Hepatic stellate cell (primary cell): ENCODE measurements at regions not wholly inside any gene's neighbourhood (a gene's known extent, or its start where the extent isn't known, plus 50 kb on each side); places are given as distances from the start of the nearest gene placed in this dataset.
"Not testable (repeated sequence)": the region's sequence is repeated elsewhere in the genome, so short reads cannot be mapped to it uniquely, and the experiment has no call there.

Source experiments
- DNase-seq: peaks from one replicate; pipeline ENCODE4 v3.0.0; 2011; ENCODE audit warnings: low spot score

DNA sequence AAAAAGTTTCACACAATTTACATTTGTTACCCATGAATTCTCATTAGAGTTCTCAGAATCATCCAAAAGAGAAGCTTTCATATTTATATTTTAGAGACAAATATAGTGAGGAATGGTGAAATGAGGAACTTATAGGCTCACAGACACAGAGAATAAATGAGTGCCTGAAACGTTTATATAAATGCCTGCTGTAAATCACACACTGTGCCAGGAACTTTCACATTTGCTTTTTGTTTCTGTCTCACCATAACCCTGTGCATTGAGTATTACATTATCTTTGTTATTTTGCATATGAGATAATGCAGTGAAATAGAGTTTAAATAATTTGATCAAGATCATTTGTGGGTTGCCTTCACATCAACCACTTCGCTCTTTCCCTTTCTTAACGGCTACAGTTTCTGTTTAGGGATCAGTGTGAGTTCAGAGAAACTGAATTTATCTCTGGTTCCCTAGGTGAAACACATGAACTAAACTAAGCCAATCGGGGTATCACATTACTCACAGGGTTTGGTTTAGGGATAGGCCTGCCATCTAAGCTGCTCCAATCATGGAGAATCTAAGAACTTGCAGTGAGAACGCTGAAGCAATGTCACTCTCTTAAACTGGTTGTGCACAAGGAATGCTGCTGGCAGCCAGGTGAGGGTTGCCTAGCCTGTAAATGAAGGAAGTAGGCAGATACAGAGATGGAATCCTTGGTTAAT is 1339.2 kb upstream of the TENM4 start:
- DNase-seq, result no peak

DNA sequence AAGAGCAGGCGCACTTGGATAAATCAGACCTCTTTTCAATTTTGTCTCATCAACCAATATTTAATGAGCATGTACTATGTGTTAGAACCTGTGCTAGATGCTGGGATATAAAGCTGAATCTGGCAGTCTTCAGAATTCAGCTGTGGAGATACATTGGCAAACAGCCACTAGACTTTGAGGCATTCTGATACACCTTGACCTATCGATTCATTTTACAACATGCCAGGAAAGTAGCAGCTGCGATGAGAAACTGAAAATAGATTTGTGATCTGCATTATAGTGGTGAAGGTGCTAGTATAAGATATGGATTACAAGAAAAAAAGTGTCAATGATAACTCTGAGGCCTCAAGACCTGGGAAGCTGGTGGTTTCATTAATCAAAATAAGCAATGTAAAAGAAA is 1338.1 kb upstream of the TENM4 start:
- DNase-seq, result no peak

DNA sequence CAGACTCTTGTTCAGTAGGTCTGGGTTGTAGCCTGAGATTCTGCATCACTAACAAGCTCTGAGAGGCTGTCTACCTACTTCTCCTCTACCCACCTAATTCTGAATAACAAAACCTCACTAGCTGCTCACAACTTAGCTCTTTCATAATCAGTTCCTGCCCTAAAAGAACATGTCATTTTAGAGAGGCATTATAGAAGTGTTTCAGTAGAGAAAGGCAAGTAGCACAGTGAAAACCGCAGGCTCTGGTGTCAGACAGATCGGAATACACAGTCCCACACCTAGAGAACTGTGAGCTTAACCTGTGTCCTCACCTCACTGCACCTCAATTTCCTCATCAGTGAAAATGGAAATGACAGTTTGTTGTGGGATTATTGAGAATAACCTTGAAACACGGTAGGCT is 1337.6 kb upstream of the TENM4 start:
- no peak for DNase-seq

DNA sequence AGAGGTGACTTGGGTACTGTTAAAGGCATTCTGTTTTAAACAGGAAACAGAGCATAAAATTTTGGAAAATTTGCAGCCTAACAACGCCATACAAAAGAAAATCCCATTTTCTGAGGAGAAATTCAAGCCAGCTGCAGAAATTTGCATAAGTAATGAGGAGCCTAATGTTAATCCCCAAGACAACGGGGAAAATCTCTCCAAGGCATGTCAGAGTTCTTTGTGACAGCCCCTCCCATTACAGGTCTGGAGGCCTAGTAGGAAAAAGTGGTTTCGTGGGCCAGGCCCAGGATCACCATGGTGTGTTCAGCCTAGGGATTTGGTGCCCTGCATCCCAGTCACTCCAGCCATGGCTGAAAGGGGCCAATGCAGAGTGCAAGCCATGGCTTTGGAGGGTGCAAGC is 1333.1 kb upstream of the TENM4 start:
- DNase-seq, result no peak

DNA sequence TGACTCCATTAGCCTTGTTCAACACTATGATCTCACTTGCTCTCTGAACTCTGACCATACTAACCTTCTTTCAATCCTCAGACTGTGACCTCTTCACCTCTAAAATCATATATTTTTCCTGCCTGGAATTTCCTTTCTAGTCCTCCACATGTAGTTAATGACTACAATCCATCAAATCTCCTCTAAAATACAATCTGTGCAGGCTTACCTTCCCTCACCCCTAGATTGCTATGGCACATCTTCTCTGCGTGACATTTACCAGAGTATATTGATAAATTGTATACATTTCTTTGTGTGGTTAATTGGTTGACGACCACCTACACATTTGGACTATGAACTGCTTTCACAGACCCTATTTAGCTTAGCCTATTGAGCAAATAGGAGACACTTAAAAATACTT is 1330.2 kb upstream of the TENM4 start:
- DNase-seq, result no peak

DNA sequence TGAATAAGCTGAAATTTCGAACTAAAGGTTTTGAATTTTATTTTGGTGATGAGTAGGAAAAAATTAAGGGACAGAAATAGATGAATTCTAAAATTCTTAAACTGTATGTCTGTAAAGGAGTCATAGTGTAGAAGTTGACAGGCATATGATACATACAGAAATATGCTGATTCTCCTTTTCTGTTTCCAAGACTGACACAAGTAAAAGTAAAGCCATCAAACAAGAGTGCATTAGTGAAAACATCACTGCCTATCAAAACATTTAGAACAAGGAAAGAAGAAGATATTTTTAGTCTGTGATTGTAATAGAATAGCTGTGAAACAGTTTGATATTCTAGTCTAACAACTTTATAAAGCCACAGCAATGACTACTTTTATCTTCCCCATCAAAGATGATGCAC is 1318.0 kb upstream of the TENM4 start:
- no peak for DNase-seq

DNA sequence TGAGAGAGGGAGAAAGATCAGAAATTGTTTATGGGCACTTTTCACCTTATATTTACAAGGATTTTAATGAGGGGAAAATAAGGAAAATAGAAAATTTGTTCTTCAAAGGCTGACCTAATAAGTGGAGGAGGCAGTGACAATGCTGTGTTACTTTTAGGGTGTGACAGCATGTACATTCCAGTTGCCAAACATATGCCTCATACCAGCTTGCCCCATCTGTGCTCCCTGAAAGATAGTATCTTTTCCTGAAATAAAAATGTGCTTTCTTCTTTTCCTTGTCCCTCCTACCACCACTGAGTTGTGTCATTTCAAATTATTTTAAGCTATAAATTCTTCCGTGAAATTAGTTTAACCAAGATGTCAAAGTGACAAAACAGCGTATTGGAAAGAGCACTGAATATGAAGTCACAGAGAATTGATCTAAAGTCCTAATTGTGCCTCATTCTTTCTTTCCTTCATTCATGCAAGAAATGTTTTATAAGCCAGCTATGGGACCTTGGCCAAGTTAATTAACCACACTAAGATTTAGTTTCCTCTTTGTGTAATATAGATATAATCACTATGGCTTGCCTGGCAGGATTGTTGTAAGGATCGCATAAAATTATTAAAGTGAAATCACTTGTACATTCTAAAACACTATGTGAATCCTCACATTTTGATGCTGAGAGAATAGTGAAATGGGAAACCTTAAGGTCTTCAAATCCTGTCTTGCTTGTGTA is 1307.5 kb upstream of the TENM4 start:
- no peak for DNase-seq

DNA sequence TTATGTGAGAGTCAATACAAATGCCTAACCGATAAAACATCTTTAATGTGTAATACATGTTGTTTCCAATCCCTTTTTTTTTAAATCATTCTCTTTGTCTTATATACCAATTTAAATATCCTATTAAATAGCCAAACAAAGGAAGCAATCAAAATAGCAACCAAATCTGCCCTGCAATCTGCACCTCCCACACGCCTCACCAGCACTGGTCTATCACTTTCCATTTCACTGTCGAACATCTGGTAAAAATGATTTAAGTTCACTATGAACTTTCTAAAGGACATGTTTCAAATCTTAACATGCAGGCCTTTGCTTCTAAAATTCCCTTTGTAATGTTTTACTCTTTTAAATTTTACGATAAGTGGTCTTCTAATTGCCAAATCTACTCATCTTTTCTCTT is 1305.5 kb upstream of the TENM4 start:
- DNase-seq, result no peak

DNA sequence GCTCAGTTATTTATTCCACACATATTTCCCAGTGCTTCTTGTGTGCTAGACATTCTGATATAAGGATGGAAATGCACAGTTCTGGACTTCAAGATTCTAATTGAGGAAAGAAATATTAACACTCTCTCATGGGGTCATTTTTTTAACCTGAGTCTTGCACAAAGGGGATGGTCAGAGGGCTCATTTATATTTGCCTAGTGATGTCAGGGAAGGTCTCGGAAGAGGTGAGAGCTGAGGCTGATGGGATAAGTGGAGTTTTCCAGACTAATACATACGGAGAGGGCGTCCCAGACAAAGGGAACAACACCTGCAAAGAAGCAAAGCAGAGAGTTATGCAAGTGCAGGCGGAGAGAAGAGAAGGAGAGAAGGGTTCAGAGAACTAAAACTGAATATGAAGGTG is 1304.6 kb upstream of the TENM4 start:
- DNase-seq, result no peak

DNA sequence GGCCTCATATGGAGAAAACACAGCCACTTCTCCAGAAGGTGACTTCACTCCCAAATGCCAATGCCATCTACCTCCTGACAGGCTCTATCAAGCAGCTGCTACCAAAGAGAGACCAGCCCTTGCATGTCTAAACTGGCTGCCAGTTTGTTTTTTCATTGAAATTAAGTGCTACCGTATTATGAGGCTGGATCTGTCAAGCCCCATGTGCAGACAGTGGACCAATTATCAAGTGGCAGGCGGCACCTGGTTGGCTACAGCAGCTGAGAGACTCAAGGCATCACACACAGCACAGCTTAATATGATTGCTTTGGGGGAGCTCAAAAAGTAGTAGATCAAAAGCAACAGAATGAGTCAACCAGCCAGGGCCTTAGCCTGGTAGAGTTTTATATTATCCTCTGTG is 1293.0 kb upstream of the TENM4 start:
- no peak for DNase-seq

DNA sequence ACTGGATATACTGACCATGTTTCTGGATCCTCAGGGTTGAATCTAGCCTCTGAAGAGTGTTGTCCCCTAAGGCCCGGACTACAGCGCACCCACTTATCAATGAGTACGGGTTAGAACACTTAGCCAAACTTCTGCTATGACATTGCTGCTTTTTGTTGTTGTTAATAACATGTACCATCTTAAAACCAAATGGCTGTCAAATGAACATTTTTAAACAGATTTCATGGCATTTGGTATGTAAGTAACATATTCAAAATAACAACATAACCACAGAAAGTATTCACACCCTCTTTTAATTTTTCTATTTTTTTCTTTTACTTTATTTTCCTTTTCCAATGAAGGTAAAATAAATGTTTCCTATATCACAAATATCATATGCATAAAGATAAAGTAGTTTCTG is 1292.5 kb upstream of the TENM4 start:
- no peak for DNase-seq

DNA sequence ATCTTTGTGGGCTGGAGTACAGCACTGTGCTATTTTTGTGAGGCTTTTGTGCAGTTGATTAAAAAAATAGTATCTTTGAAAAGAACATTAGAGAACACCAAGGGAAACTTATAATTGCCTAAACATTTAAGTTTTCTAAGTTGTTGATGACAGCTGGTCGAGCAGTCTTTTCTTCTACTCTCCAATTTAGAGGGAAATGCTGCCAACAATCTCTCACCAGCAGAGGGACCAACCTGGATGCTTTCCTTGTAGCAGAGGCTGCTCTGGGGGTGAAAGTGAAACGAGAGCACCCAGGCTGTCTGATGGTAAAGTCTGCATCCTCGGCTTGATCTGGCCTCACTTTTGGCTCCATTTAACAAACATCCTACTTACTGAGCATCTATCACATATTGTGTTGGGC is 1286.5 kb upstream of the TENM4 start:
- DNase-seq, result no peak

DNA sequence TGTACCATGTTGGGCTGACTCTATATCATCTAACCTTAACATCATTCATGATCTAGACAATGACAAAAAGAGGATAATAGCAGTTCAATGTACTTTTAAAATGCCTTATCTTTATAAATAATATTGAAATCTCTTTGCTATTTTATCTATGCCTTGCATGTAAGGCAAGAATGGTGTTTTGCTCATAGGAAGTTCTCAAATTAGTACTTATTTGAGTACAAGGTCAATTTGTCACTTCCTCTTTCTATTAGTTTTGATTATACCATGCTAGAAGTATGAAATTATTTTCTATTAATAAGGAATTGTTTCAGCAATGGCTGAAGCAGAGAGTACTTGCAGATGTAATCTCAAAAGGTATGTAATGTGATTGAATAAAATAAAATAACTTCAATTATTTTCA is 1285.4 kb upstream of the TENM4 start:
- no peak for DNase-seq

DNA sequence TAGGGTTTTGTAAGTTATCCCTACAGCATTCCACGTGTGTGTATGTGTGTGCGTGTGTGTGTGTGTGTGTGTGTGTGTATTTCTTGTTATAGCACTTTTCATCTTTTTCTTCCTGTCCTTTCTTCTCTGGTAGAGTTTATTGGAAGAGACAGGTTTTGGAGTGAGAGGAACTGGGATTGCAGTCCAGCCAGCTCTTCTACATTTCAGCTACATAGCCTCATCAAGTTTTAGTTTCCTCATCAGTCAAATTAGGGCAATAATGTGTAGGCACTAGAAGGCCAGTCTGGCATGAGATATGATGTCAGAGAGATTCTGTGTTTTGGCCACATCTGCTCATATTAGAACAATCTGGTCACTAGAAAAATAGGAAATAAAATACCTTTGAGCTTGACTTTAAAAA is 1283.5 kb upstream of the TENM4 start:
- no peak for DNase-seq

DNA sequence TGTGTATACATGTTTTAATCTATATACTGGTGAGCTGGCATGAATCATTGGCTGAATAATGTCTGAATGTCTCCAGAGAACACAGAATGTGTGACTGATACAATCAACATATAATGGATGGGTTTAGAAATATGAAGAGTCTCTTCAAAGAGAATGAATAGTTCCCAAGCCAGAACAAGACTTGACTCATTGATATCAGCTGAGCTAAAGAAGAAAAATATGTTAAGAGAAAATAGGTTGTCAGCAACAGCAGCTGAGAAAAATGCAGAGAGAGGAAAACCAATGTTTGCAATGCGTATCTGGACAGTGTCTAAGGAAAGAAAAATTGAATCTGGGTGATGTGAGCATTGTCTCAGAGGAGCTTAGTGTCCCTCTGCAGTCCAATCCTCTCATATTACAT is 1281.8 kb upstream of the TENM4 start:
- no peak for DNase-seq

DNA sequence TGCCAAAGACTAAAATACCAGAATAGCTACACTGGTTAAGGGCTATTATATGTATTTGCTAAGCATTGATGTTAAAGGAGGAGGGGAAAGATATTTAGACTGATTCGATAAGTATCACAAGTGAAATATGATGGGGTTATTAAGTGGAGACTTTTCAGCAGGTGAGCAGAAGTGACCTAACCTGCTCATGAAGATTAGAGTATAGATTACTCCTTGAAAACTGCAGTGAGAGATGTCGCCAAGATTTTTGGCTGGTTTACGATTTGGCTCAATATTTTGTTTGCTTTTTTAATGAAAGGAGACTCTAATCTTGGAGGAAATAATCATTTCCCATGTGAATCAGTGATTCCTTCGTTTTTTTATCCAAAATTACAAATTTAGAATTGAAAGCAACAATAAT is 1279.5 kb upstream of the TENM4 start:
- no peak for DNase-seq

DNA sequence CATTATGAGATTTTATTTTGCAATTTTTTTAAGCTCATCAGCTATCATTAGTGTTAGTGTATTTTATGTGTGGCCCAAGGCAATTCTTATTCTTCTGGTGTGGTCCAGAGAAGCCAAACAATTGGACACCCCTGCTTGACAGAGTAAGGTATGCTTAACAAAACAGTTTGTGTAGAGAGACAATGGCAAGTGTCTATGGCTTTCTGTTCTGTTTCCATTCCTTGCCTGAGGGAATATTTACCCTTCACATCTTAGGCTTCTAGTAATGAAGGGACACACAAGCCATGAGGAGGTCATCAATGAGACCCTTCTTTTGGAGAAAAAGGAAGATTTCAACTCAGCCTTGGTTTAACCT is 1278.4 kb upstream of the TENM4 start:
- no peak for DNase-seq

DNA sequence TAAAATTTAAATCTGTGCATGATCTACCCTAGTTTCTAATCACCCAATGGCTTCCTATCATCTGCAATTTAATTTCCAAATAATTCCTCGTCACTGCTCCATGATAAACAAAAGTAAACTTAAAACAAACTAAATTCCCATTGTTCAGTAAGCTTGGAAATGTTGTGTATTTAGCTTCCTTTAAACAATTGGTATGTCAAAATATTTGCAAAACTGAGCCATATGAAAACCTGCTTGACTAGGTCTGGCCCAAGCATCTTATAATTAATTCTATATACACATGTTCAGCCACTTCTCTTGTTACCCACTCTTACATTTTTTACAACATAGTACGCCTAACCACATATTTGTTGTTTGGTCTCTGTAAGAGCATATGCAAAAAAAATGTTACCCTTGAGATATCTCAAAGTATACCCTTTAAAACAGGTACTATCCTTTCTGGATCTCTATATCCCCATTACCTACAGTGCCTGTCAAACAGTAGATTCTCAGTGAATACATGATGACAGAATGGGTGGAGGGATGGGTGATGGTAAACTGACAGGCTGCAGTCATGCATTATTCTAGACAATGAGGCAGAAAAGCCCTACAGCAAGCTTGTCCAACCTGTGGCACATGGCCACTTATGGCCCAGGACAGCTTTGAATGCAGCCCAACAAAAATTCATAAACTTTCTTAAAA is 1277.9 kb upstream of the TENM4 start:
- no peak for DNase-seq

DNA sequence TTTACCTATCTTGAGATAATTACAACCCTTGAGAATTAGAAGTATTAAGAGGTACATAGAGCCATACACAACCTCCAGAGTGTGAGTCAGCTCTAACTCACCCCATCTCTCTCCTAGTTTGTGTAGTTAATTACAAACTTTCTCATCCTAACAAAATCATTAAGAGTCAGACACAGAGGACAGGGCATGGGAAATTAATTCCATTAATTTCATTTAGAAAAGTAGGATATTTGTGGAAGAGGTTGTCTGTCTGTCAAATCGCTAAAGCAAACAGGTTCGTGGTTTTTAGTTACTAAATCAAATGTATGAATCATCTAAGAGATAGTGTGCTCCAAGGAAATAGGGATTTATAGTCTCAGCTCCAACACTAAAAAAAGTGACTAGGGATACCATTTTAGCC is 1261.4 kb upstream of the TENM4 start:
- DNase-seq, result no peak

DNA sequence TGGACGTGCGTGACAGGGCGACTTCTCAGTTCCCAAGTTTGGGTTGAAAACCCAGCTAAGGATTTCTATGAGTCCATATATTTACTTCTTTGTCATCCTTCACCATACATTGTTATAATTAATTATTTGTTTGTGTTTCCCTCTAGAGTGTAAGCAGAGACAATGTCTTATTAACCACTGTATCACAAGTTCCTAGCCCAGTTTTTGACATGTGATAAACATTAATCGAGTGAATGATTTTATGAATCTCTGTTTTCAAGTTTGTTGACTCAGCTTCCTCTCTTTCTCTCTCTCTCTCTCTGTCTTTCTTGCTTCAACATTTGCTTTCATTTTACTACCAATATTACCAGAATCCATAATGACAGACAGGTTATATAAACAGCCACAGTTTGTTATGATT is 1259.6 kb upstream of the TENM4 start:
- DNase-seq, result no peak

DNA sequence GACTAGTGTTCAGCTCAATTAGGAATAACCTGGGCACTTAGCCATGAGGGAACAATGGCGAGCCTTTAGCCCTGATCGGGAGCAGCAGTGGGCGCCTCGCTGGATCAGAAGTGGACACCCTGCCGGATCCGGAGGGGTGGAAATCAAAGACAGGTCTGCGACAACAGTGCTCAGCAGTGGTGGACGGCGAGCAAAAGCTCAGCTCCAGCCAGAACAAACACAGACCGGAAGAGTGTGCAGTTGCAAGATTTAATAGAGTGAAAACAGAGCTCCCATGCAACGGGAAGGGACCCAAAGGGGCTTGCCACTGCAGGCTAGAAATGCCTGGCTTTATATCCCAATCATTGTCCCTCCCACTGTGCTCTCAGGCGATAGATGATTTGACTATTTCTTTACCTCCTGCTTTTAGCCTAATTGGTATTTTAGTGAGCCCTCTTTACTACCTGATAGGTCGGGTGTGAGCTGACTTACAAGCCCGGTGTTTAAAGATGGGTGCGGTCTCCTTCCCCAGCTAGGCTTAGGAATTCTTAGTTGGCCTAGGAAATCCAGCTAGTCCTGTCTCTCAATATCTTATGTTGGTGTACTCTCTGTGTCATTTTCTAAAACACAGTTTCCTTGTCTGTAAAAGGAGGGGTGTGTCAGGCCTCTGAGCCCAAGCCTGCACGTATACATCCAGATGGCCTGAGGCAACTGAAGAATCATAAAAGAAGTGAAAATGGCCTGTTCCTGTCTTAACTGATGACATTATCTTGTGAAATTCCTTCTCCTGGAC is 1258.8 kb upstream of the TENM4 start:
- DNase-seq, result not testable (repeated sequence)

DNA sequence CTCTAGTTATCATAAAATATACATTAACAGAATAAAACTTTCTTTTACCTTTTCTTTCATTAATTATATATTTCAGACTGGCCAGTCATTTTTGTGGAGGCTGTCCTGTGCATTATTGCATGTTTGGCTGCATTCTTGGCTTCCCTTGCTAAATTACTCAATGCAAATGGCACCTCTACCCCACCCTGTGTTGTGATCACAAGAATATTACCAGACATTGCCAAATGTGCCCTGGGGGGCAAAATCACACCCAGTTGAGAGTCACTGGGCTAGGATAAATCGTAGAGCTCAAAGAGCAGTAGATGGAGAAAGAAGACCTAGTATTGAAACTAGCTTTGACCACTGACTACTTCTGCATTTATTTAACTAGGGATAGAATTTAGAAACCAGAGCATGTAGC is 1257.8 kb upstream of the TENM4 start:
- DNase-seq, result no peak

DNA sequence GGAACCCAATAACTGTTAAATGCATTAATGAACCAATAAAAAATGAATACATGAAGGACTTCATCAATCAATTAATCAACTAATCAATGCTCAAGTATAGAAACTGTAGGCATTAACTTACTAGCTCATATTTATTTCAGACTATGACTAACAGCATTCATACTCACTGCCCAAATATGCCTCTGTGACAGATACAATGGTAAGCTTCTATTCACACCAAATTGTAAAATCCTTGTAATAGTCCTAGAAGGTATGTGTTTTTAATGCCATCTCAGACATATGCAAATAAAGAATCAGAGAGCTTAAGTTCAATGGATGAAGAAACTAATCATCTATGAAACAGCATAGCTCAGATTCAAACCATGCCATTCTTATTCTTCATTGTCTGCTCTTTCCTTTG is 1253.6 kb upstream of the TENM4 start:
- DNase-seq, result no peak
